ENCODE measurements at regions not wholly inside any gene's neighbourhood (a gene's known extent, or its start where the extent isn't known, plus 50 kb on each side); places are given as distances from the start of the nearest gene placed in this dataset.
A peak's percentile ranks its signal among the peaks of the same experiment; 100 is the strongest.
"Not testable (repeated sequence)": the region's sequence is repeated elsewhere in the genome, so short reads cannot be mapped to it uniquely, and the experiment has no call there.

GRCh38 chr15:81899730-81900129 lies 146.1 kb downstream of the MEX3B start:
- DNase-seq (ENCODE audit: low spot score): no peak

GRCh38 chr15:81899024-81899423 lies 146.8 kb downstream of the MEX3B start:
- no peak for DNase-seq (ENCODE audit: low spot score)

- DNase-seq (ENCODE audit: low spot score): peak; percentile 85
Measured at GRCh38 chr15:81897057-81897677, 148.7 kb downstream of the MEX3B start.

- no peak for DNase-seq (ENCODE audit: low spot score)
Measured at GRCh38 chr15:81896356-81896755, 149.5 kb downstream of the MEX3B start.

DNA sequence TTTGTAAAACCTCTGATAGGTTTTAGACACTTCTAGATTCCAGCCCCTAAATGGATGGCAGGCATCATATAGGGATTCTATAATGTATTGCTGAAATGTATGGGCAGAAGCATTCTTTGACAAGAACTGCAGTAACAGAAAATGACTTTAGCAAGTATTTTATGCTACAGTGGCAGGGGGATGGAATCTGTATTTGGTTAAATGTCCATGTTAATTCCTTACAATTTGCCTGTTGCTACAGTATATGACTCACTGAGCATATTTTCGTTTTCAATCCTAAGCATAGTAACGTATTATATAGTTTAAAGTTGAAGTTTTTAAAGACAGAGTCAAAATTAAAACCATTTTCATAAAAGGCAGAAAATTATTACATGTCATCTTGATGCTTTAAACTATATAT lies 150.1 kb downstream of the MEX3B start:
- no peak for DNase-seq (ENCODE audit: low spot score)

DNA sequence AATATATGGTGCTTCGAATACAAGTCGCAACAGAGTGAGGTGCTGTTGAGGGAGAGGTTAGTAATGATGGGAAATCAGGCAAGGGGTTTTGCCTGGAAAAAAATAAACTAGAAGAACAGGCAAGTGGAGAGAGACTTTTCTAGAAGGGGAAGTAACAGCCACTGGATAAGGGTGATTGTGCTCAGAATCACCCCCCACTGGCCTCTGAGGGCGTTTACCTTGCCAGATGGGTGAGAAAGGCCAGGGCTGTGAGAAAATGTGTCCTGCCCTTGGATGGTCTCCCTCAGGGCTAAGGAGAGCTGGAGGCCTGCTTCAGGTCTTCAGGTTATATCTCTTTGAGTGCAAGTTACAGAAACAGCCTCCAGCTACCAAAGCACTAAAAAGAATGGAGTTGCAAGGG lies 151.8 kb downstream of the MEX3B start:
- DNase-seq (ENCODE audit: low spot score): no peak

- no peak for DNase-seq (ENCODE audit: low spot score)
Measured at GRCh38 chr15:81893182-81893835, 152.5 kb downstream of the MEX3B start.

DNA sequence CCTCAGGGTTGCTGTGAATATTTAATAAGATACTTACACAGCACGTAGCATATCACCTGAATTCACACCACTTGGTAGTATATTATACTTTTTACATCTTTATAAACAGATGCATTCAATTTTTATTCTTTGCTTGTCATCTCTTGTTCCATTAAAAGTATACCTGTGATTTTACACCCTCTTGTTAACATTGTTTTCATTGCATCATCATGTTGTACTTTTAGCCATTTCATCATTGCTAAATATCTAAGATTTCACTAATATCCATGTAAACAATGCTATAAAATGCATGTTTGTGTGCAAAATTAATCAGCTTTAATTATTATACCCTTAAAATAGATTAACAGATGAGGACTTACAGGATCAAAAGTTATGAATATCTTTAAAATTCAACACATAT lies 155.3 kb downstream of the MEX3B start:
- DNase-seq (ENCODE audit: low spot score): no peak

GRCh38 chr15:81889485-81889881 lies 156.3 kb downstream of the MEX3B start:
- no peak for DNase-seq (ENCODE audit: low spot score)

GRCh38 chr15:81888748-81889484 lies 156.9 kb downstream of the MEX3B start:
- DNase-seq (ENCODE audit: low spot score): peak; percentile 71

GRCh38 chr15:81887912-81888311 lies 157.9 kb downstream of the MEX3B start:
- peak; percentile 68 for DNase-seq (ENCODE audit: low spot score)

GRCh38 chr15:81887188-81887587 lies 158.6 kb downstream of the MEX3B start:
- DNase-seq (ENCODE audit: low spot score): not testable (repeated sequence)

GRCh38 chr15:81886591-81886990 lies 159.2 kb downstream of the MEX3B start:
- no peak for DNase-seq (ENCODE audit: low spot score)

DNA sequence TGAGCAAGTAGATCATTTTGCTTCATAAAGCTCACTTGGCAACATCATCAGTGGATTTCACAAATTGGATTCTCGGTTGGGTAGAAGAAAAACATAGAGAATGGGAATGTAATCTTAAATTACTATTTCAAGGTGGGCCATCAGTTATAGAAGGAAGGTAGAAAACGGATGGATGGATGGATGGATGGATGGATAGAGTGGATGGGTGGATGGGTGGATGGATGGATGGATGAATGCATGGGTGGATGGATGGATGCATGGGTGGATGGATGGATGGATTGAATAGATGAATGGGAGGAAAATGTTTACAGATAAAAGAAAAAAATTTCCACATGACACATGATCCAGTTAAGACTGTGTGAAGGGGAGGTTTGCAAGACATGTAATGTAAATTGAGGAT lies 159.7 kb downstream of the MEX3B start:
- no peak for DNase-seq (ENCODE audit: low spot score)

- DNase-seq (ENCODE audit: low spot score): no peak
Measured at GRCh38 chr15:81885135-81885534, 160.7 kb downstream of the MEX3B start.

- DNase-seq (ENCODE audit: low spot score): no peak
Measured at GRCh38 chr15:81882504-81882903, 163.3 kb downstream of the MEX3B start.

DNA sequence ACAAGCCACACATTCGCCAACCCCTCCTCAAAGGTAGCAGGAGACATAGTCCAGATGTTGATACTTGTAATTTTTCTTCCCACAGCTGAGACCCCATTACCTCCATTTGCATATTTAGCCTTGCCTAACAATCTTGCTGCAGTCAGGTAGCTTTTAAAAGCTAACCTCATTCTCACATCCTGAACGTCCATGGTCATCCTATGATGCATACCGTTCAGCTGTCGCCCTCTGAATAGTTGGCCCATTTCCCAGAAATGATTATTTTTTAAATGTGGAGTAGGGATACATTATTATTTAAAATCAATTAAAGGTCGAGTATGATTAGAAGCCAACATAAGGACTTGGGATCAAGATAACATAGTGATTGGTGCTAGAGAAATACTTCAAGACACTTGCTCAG lies 165.0 kb downstream of the MEX3B start:
- DNase-seq (ENCODE audit: low spot score): no peak

DNA sequence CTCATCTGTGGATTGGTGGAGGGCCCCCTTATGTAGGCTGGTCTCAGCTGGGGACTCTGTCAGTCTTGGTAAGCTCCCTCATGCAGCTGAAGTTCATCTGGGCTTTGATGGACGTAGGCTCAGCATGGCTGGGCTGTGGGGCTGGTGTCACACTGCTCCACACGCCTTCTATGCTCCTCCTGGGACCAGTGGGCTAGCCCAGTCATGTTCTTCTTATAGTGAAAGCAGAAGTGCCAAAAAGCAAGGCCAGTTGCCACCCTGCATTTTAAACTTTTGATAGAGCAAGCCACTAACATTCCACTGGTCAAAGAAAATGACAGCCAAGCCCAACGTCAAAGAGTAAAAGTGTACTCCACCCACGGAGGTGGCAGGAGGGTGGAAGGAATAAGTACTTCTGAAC lies 165.5 kb downstream of the MEX3B start:
- no peak for DNase-seq (ENCODE audit: low spot score)

- not testable (repeated sequence) for DNase-seq (ENCODE audit: low spot score)
Measured at GRCh38 chr15:81875717-81876116, 170.1 kb downstream of the MEX3B start.

GRCh38 chr15:81870746-81871106 lies 175.1 kb downstream of the MEX3B start:
- not testable (repeated sequence) for DNase-seq (ENCODE audit: low spot score)

DNA sequence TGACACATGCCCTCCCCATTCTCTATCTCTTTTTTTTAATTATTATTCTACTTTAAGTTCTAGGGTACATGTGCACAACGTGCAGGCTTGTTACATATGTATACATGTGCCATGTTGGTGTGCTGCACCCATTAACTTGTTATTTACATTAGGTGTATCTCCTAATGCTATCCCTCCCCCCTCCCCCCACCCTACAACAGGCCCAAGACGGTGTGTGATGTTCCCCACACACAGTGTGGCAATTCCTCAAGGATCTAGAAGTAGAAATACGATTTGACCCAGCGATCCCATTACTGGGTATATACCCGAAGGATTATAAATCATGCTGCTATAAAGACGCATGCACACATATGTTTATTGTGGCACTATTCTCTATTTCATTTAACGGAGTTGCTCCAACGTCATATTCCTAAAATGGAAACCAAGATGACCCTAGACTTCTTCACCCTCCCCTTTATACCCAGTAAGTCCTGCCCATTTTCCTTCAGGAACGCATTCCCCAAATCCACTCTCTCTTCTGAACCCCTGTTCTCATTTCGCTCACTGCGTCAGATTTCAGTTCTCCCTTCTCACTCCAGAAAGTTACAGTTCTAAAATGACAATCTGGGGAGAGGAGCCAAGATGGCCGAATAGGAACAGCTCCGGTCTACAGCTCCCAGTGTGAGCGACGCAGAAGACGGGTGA lies 175.6 kb downstream of the MEX3B start:
- not testable (repeated sequence) for DNase-seq (ENCODE audit: low spot score)

- no peak for DNase-seq (ENCODE audit: low spot score)
Measured at GRCh38 chr15:81869161-81869954, 176.5 kb downstream of the MEX3B start.
